ENCODE measurements at regions not wholly inside any gene's neighbourhood (a gene's known extent, or its start where the extent isn't known, plus 50 kb on each side); places are given as distances from the start of the nearest gene placed in this dataset.

DNA sequence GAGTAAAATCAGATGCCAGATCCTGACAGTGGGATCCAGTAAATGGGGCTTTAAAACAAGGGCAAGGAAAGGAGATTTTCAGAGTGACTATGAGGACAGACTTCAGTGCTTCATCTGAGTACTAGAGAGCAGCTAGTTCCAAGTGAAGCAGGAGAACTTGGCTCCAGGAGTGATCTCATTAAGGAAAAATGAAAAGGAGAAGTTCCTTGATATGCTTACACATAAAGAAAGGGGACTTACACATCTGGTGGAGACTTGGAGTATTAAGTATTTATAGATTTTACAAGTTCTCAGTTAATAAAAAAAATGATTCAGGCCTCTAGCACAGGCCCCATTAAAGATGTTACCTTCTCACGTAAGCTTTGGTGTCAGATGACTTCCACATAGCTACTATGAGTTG is 105.8 kb downstream of the ICOS start:
- Histone ChIP-seq H3K9me3 (ENCODE audit: control insufficient read depth in 1 of 2, insufficient read depth in 1 of 2, low read depth in 1 of 2, low read length in 2 of 2) (no peaks in the 10 kb centered on the region), H3K9me2 (ENCODE audit: insufficient read depth) (no peaks in the 10 kb centered on the region), H3K4me2 (ENCODE audit: low read length) (no peak overlapping the region), H3K9ac (ENCODE audit: low read length) (no peak overlapping the region), H3K79me2 (ENCODE audit: insufficient read depth, low read length) (no peaks in the 10 kb centered on the region), H2AFZ (ENCODE audit: low read depth, low read length, poor library complexity, severe bottlenecking) (no peak overlapping the region), H3K27ac (ENCODE audit: low read depth, low read length) (no peak overlapping the region), H3K4me3 (replicated peaks in 1 of 2; ENCODE audit: low read depth in 1 of 2, low read length in 2 of 2) (no peak overlapping the region), H3K4me1 (ENCODE audit: control insufficient read depth in 1 of 2, insufficient read depth in 2 of 2, low read length in 2 of 2) (no peaks in the 10 kb centered on the region), H3K36me3 (ENCODE audit: control insufficient read depth in 1 of 2, insufficient read depth in 2 of 2, low read length in 2 of 2) (no peaks in the 10 kb centered on the region), H3K27me3 (ENCODE audit: insufficient read depth, low read length) (peaks cover 3% of the 10 kb centered on the region), H4K20me1 (ENCODE audit: insufficient read depth) (no peaks in the 10 kb centered on the region)
- intact Hi-C loops (cut with micrococcal nuclease), result no loop called here
- RAD21 ChIA-PET (ENCODE audit: low non-redundant PET in 1 of 2, low total read pairs in 2 of 2, uncharacterized antibody in 2 of 2, unreplicated experiment in 2 of 2), result no interaction called here
- CTCF ChIA-PET, result no interaction called here
- POLR2A ChIA-PET, result no interaction called here
- ATAC-seq, result no peak
- BruUV-seq (replicated peaks), result no TSS peak
- TF ChIP-seq SRF (IDR thresholded peaks at IDR 0.05; ENCODE audit: low read depth) (no peak), SIN3A (IDR thresholded peaks at IDR 0.05; ENCODE audit: low read depth) (no peak), POLR2AphosphoS5 (IDR thresholded peaks at IDR 0.05; ENCODE audit: low read depth, low read length) (no peak), CBX3 (IDR thresholded peaks at IDR 0.05; ENCODE audit: low read depth) (no peak), JUND (IDR thresholded peaks at IDR 0.05) (no peak), ZNF274 (IDR thresholded peaks at IDR 0.05; ENCODE audit: low read depth, low read length) (no peak), ZBTB33 (IDR thresholded peaks at IDR 0.05; ENCODE audit: extremely low read depth, insufficient replicate concordance, low read length) (no peak), ATF3 (IDR thresholded peaks at IDR 0.05) (no peak)
- TF ChIP-seq, protein P1, sequence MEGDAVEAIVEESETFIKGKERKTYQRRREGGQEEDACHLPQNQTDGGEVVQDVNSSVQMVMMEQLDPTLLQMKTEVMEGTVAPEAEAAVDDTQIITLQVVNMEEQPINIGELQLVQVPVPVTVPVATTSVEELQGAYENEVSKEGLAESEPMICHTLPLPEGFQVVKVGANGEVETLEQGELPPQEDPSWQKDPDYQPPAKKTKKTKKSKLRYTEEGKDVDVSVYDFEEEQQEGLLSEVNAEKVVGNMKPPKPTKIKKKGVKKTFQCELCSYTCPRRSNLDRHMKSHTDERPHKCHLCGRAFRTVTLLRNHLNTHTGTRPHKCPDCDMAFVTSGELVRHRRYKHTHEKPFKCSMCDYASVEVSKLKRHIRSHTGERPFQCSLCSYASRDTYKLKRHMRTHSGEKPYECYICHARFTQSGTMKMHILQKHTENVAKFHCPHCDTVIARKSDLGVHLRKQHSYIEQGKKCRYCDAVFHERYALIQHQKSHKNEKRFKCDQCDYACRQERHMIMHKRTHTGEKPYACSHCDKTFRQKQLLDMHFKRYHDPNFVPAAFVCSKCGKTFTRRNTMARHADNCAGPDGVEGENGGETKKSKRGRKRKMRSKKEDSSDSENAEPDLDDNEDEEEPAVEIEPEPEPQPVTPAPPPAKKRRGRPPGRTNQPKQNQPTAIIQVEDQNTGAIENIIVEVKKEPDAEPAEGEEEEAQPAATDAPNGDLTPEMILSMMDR (IDR thresholded peaks at IDR 0.05 in 2 of 3, conservative IDR thresholded peaks at IDR 0.05 in 1 of 3; ENCODE audit: borderline replicate concordance in 1 of 3, insufficient read depth in 1 of 3, low read depth in 2 of 3, low read length in 2 of 3), result no peak
- TF ChIP-seq, protein P2, sequence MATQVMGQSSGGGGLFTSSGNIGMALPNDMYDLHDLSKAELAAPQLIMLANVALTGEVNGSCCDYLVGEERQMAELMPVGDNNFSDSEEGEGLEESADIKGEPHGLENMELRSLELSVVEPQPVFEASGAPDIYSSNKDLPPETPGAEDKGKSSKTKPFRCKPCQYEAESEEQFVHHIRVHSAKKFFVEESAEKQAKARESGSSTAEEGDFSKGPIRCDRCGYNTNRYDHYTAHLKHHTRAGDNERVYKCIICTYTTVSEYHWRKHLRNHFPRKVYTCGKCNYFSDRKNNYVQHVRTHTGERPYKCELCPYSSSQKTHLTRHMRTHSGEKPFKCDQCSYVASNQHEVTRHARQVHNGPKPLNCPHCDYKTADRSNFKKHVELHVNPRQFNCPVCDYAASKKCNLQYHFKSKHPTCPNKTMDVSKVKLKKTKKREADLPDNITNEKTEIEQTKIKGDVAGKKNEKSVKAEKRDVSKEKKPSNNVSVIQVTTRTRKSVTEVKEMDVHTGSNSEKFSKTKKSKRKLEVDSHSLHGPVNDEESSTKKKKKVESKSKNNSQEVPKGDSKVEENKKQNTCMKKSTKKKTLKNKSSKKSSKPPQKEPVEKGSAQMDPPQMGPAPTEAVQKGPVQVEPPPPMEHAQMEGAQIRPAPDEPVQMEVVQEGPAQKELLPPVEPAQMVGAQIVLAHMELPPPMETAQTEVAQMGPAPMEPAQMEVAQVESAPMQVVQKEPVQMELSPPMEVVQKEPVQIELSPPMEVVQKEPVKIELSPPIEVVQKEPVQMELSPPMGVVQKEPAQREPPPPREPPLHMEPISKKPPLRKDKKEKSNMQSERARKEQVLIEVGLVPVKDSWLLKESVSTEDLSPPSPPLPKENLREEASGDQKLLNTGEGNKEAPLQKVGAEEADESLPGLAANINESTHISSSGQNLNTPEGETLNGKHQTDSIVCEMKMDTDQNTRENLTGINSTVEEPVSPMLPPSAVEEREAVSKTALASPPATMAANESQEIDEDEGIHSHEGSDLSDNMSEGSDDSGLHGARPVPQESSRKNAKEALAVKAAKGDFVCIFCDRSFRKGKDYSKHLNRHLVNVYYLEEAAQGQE (IDR thresholded peaks at IDR 0.05; ENCODE audit: low read depth), result no peak
- DNase-seq (ENCODE audit: low read depth, low spot score), result no peak
